Right cardiac atrium (tissue), 5 donors: ENCODE measurements at regions not wholly inside any gene's neighbourhood (a gene's known extent, or its start where the extent isn't known, plus 50 kb on each side); places are given as distances from the start of the nearest gene placed in this dataset.

Source experiments
- ATAC-seq, 2 donors: fragments of 200-7000 bp; cut with Tn5 transposase; one replicate each; pipeline versions ENCODE4 v1.8.0 to v1.9.1; 2020; ENCODE audit warnings: moderate library complexity in 2 of 2, mild to moderate bottlenecking in 1 of 2
- DNase-seq, 3 donors: peaks; one replicate each; pipeline ENCODE4 v3.0.0-alpha.2; 2020
- H3K27ac ChIP-seq: one replicate; pipeline ENCODE4 v1.5.1; 2013; ENCODE audit warnings: mild to moderate bottlenecking, low read length, control low read depth, moderate library complexity
- H3K27me3 ChIP-seq: one replicate; pipeline ENCODE4 v1.6.1; 2013; ENCODE audit not compliant: control insufficient read depth, insufficient read depth
- H3K4me1 ChIP-seq: one replicate; pipeline ENCODE4 v1.6.1; 2013; ENCODE audit warnings: low read length; ENCODE audit not compliant: control insufficient read depth, insufficient read depth
- H3K4me3 ChIP-seq: one replicate; pipeline ENCODE4 v1.5.1; 2013; ENCODE audit warnings: low read length, control low read depth
- H3K9me3 ChIP-seq: one replicate; pipeline ENCODE4 v1.6.1; 2013; ENCODE audit warnings: low read length; ENCODE audit not compliant: control insufficient read depth
- WGBS: extraction: QIAGEN DNeasy Blood & Tissue Kit; methylation state at CpG from one replicate; pipeline ENCODE4 v1.1.7; 2013; 5-methylcytosine and 5-hydroxymethylcytosine counted together
- intact Hi-C, 4 donors: fragments of 100-400 bp; cut with DNase I; formaldehyde crosslinking; loops; one replicate each; pipeline versions ENCODE4 v1.11.0 to v1.14.0; 2022 to 2023
- donor health status: healthy with polysubstance abuse.
- donor health status: DM: no; HTN: yes; CAD: no.
- donor health status: DM: no; HTN: no; CAD: no.
- donor health status: DM: no; HTN: yes; CAD: no; lungs with severe emphysema.
- donor health status: DM: yes; HTN: yes; CAD: no.

DNA sequence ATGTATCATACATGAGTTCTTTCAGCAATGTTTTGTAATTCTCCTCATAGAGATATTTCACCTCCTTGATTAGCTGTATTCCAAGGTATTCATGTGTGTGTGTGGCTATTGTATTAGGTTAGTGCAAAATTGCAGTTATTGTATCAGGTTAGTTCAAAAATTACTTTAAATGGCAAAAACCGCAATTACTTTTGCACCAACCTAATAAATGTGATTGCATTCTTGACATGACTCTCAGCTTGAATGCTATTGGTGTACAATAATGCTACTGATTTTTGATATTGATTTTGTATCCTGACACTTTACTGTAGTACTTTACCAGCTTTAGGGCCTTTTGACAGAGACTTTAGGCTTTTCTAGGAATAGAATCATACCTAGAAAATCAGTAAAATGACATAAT, 297.4 kb downstream of the ZWINT start:
- H3K27me3 ChIP-seq: no peaks in the 10 kb centered on the region
- no peaks in the 10 kb centered on the region for H3K4me1 ChIP-seq
- DNase-seq (no peak), ATAC-seq (no peak)
- WGBS: 88% methylated on average over 1 of the region's 1 CpG
- no peak overlapping the region for H3K27ac ChIP-seq
- no peak overlapping the region for H3K4me3 ChIP-seq
- H3K9me3 ChIP-seq: no peaks in the 10 kb centered on the region
- intact Hi-C loops: no loop called here

GRCh38 chr10:56057860-56058259, 303.2 kb downstream of the ZWINT start:
- no peaks in the 10 kb centered on the region for H3K9me3 ChIP-seq
- ATAC-seq (no peak), DNase-seq (no peak)
- H3K4me1 ChIP-seq: no peaks in the 10 kb centered on the region
- H3K27me3 ChIP-seq: no peaks in the 10 kb centered on the region
- WGBS: 69% methylated on average over 2 of the region's 2 CpGs
- H3K4me3 ChIP-seq: no peak overlapping the region
- no peak overlapping the region for H3K27ac ChIP-seq
- intact Hi-C loops: no loop called here

- no peak overlapping the region for H3K27ac ChIP-seq
- no peaks in the 10 kb centered on the region for H3K27me3 ChIP-seq
- H3K9me3 ChIP-seq: no peaks in the 10 kb centered on the region
- intact Hi-C loops: no loop called here
- DNase-seq (no peak), ATAC-seq (no peak)
- 89% methylated on average over 8 of the region's 8 CpGs for WGBS
- H3K4me3 ChIP-seq: no peak overlapping the region
- H3K4me1 ChIP-seq: no peaks in the 10 kb centered on the region
Measured at GRCh38 chr10:56035489-56035888, 325.6 kb downstream of the ZWINT start.

GRCh38 chr10:56028298-56029132, 332.5 kb downstream of the ZWINT start:
- Histone ChIP-seq H3K4me1 (no peaks in the 10 kb centered on the region), H3K4me3 (no peak overlapping the region), H3K27ac (no peak overlapping the region), H3K9me3 (no peaks in the 10 kb centered on the region), H3K27me3 (no peaks in the 10 kb centered on the region)
- ATAC-seq (no peak), DNase-seq (no peak)
- intact Hi-C loops: no loop called here
- 47% methylated on average over 5 of the region's 5 CpGs for WGBS

- Histone ChIP-seq H3K27ac (no peak overlapping the region), H3K9me3 (no peaks in the 10 kb centered on the region), H3K4me3 (no peak overlapping the region), H3K4me1 (no peaks in the 10 kb centered on the region), H3K27me3 (no peaks in the 10 kb centered on the region)
- intact Hi-C loops: no loop called here
- ATAC-seq (no peak), DNase-seq (no peak)
Measured at GRCh38 chr10:56012101-56012500, 349.0 kb downstream of the ZWINT start.

GRCh38 chr10:56003555-56003954, 357.5 kb downstream of the ZWINT start:
- Histone ChIP-seq H3K27me3 (no peaks in the 10 kb centered on the region), H3K4me3 (no peak overlapping the region), H3K27ac (no peak overlapping the region), H3K4me1 (no peaks in the 10 kb centered on the region), H3K9me3 (no peaks in the 10 kb centered on the region)
- no peak for DNase-seq
- intact Hi-C loops: no loop called here
- ATAC-seq: no peak
- 73% methylated on average over 2 of the region's 2 CpGs for WGBS

GRCh38 chr10:55989188-55989587, 371.9 kb downstream of the ZWINT start:
- Histone ChIP-seq H3K27ac (no peak overlapping the region), H3K9me3 (no peaks in the 10 kb centered on the region), H3K27me3 (no peaks in the 10 kb centered on the region), H3K4me3 (no peak overlapping the region), H3K4me1 (no peaks in the 10 kb centered on the region)
- WGBS: 63% methylated on average over 3 of the region's 3 CpGs
- no peak for ATAC-seq
- DNase-seq: no peak
- intact Hi-C loops: no loop called here

- H3K4me1 ChIP-seq: no peaks in the 10 kb centered on the region
- DNase-seq (no peak), ATAC-seq (no peak)
- no peak overlapping the region for H3K27ac ChIP-seq
- intact Hi-C loops: no loop called here
- no peaks in the 10 kb centered on the region for H3K9me3 ChIP-seq
- H3K27me3 ChIP-seq: no peaks in the 10 kb centered on the region
- WGBS: 22% methylated on average over 2 of the region's 2 CpGs
- H3K4me3 ChIP-seq: no peak overlapping the region
Measured at GRCh38 chr10:55979203-55979602, 381.9 kb downstream of the ZWINT start.

- Histone ChIP-seq H3K27me3 (no peaks in the 10 kb centered on the region), H3K27ac (no peak overlapping the region), H3K4me1 (no peaks in the 10 kb centered on the region), H3K9me3 (no peaks in the 10 kb centered on the region), H3K4me3 (no peak overlapping the region)
- 55% methylated on average over 2 of the region's 2 CpGs for WGBS
- DNase-seq: no peak
- no peak for ATAC-seq
- intact Hi-C loops: no loop called here
Measured at GRCh38 chr10:55966101-55966500, 395.0 kb downstream of the ZWINT start.

- Histone ChIP-seq H3K4me3 (no peak overlapping the region), H3K27ac (no peak overlapping the region), H3K4me1 (no peaks in the 10 kb centered on the region), H3K9me3 (no peaks in the 10 kb centered on the region), H3K27me3 (no peaks in the 10 kb centered on the region)
- intact Hi-C loops: no loop called here
- no peak for DNase-seq
- WGBS: 80% methylated on average over 3 of the region's 3 CpGs
- no peak for ATAC-seq
Measured at GRCh38 chr10:55943403-55943802, 417.7 kb downstream of the ZWINT start.

DNA sequence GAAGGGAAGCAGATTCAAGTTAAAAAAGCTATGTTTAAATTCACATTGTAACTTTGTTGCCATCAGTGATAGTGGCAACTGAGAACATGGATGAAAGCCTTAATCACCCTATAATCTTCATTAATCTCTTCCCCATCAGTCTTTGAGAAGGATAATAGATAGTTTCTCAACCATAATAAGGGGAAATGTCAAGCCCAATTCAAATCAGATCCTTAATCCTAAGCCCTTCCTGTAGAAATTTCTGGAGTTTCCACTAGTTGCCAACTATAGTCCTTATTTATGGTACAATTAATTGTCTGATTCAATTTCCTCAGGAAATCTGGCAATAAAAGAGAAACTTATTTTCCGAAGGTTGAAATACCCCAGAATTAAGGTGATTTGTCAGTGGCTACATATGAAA, 431.8 kb downstream of the ZWINT start:
- WGBS: 63% methylated on average over 1 of the region's 1 CpG

More for the DNA sequence above, 431.8 kb downstream of the ZWINT start:
- DNase-seq: no peak
- Histone ChIP-seq H3K27ac (no peak overlapping the region), H3K9me3 (no peaks in the 10 kb centered on the region), H3K27me3 (no peaks in the 10 kb centered on the region), H3K4me1 (no peaks in the 10 kb centered on the region), H3K4me3 (no peak overlapping the region)
- intact Hi-C loops: no loop called here
- no peak for ATAC-seq
